Gastrocnemius medialis (tissue), 4 donors: ENCODE measurements at regions not wholly inside any gene's neighbourhood (a gene's known extent, or its start where the extent isn't known, plus 50 kb on each side); places are given as distances from the start of the nearest gene placed in this dataset.

Experiments used
- ATAC-seq, 2 donors: fragments of 150-250 bp; one replicate each; pipeline ENCODE4 v1.9.1; 2016
- DNase-seq, 2 donors: peaks; one replicate each; pipeline ENCODE4 v3.0.0-alpha.2; 2019
- H3K27ac ChIP-seq, 4 donors: fragments of 200-600 bp; sonication (generic); 1 replicate in 1 of 4; 2 replicates in 3 of 4; pipeline ENCODE4 v1.5.1; 2016 to 2018; ENCODE audit warnings: mild to moderate bottlenecking in 2 of 4, moderate library complexity in 1 of 4
- H3K27me3 ChIP-seq, 3 donors: fragments of 200-600 bp; sonication (generic) in 2 of 3; 1 replicate in 1 of 3; 2 replicates in 2 of 3; pipeline versions ENCODE4 v1.5.1 to v1.6.0; 2016 to 2019; ENCODE audit warnings: mild to moderate bottlenecking in 1 of 3, moderate library complexity in 1 of 3
- H3K36me3 ChIP-seq, 2 donors: fragments of 200-600 bp; sonication (generic) in 1 of 2; one replicate each; pipeline ENCODE4 v1.5.1; 2017 to 2018
- H3K4me1 ChIP-seq, 2 donors: fragments of 200-600 bp; sonication (generic) in 1 of 2; one replicate each; pipeline ENCODE4 v1.5.1; 2016 to 2017; ENCODE audit warnings: mild to moderate bottlenecking in 2 of 2
- H3K4me3 ChIP-seq, 4 donors: fragments of 200-600 bp; sonication (generic) in 3 of 4; 1 replicate in 1 of 4; 2 replicates in 3 of 4; pipeline ENCODE4 v1.5.1; 2016 to 2019; ENCODE audit warnings: mild to moderate bottlenecking in 2 of 4
- H3K9me3 ChIP-seq, 3 donors: fragments of 200-600 bp; sonication (generic) in 2 of 3; 1 replicate in 1 of 3; 2 replicates in 2 of 3; pipeline ENCODE4 v1.5.1; 2016 to 2019
- POLR2A ChIP-seq, 2 donors: fragments of 450-650 bp; IDR thresholded peaks; one replicate each; pipeline ENCODE4 v1.6.1; 2017; ENCODE audit warnings: antibody characterized with exemption in 2 of 2, mild to moderate bottlenecking in 2 of 2, moderate library complexity in 2 of 2
- in situ Hi-C, 4 donors: fragments of 200-750 bp; cut with MboI; loops; one replicate each; pipeline versions ENCODE4 v1.15.0 to v1.8.0; 2017; ENCODE audit warnings: low sequenced_read_pairs in 4 of 4
- intact Hi-C: fragments of 100-400 bp; cut with DNase I; formaldehyde crosslinking; loops from one replicate; pipeline ENCODE4 v1.15.1; 2023; ENCODE audit warnings: low total_unique reads
- TF ChIP-seq, protein P1 (sequence below), 5 experiments: fragments of 450-650 bp in 3 of 5; fragments of 200-600 bp in 2 of 5; sonication (generic) in 2 of 5; IDR thresholded peaks in 4 of 5; conservative IDR thresholded peaks in 1 of 5; 1 replicate in 4 of 5; 2 replicates in 1 of 5; pipeline ENCODE4 v1.5.1; 2016 to 2019; ENCODE audit warnings: antibody characterized with exemption in 5 of 5, mild to moderate bottlenecking in 3 of 5, moderate library complexity in 3 of 5

DNA sequence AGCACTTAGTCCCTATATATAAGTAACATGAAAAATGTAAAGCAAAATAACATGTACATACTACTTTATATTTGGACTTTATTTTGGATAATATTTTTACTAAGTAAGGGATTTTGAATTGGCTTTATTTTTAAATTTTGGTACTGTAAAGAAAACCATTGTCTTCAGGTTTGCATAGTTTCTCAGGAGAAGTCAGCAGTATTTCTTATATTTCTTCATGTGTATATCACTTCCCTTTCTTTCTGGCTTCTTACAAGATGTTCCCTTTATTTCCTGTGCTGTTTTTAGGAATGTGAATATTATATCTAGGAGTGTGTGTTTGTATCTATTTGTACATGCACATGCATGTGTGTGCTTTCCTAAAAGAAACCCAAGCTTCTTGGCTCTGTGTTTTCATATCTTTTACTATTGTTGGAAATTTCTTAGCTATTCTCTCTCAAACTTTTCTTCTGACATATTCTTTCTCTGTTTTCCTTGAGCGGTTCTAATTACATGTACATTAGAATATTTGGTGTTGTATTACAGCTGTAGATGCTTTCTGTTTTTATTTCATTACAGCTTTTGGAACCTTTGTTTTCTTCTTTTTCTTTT lies 1549.7 kb upstream of the ACVR2A start:
- ATAC-seq, result no peak
- no peak for TF ChIP-seq POLR2A (IDR thresholded peaks at IDR 0.05)
- TF ChIP-seq, protein P1, sequence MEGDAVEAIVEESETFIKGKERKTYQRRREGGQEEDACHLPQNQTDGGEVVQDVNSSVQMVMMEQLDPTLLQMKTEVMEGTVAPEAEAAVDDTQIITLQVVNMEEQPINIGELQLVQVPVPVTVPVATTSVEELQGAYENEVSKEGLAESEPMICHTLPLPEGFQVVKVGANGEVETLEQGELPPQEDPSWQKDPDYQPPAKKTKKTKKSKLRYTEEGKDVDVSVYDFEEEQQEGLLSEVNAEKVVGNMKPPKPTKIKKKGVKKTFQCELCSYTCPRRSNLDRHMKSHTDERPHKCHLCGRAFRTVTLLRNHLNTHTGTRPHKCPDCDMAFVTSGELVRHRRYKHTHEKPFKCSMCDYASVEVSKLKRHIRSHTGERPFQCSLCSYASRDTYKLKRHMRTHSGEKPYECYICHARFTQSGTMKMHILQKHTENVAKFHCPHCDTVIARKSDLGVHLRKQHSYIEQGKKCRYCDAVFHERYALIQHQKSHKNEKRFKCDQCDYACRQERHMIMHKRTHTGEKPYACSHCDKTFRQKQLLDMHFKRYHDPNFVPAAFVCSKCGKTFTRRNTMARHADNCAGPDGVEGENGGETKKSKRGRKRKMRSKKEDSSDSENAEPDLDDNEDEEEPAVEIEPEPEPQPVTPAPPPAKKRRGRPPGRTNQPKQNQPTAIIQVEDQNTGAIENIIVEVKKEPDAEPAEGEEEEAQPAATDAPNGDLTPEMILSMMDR (IDR thresholded peaks at IDR 0.05 in 4 of 5, conservative IDR thresholded peaks at IDR 0.05 in 1 of 5), result no peak
- no peaks in the 10 kb centered on the region for H3K4me1 ChIP-seq
- intact Hi-C loops (no loop called here), in situ Hi-C loops (no loop called here)
- H3K36me3 ChIP-seq, result no peaks in the 10 kb centered on the region
- H3K4me3 ChIP-seq, result no peak overlapping the region
- no peak for DNase-seq
- no peaks in the 10 kb centered on the region for H3K27me3 ChIP-seq
- H3K9me3 ChIP-seq, result no peaks in the 10 kb centered on the region
- H3K27ac ChIP-seq, result no peak overlapping the region

GRCh38 chr2:146287281-146287680 lies 1557.5 kb upstream of the ACVR2A start:
- Histone ChIP-seq H3K36me3 (no peaks in the 10 kb centered on the region), H3K27ac (no peak overlapping the region), H3K27me3 (no peaks in the 10 kb centered on the region), H3K9me3 (no peaks in the 10 kb centered on the region), H3K4me1 (no peaks in the 10 kb centered on the region), H3K4me3 (no peak overlapping the region)
- TF ChIP-seq, protein P1 (IDR thresholded peaks at IDR 0.05 in 4 of 5, conservative IDR thresholded peaks at IDR 0.05 in 1 of 5), result no peak
- no peak for TF ChIP-seq POLR2A (IDR thresholded peaks at IDR 0.05)
- in situ Hi-C loops (no loop called here), intact Hi-C loops (no loop called here)
- DNase-seq, result no peak
- ATAC-seq, result no peak

- Histone ChIP-seq H3K27me3 (no peaks in the 10 kb centered on the region), H3K36me3 (no peaks in the 10 kb centered on the region), H3K27ac (no peak overlapping the region), H3K4me1 (no peaks in the 10 kb centered on the region), H3K9me3 (no peaks in the 10 kb centered on the region), H3K4me3 (no peak overlapping the region)
- intact Hi-C loops (no loop called here), in situ Hi-C loops (no loop called here)
- TF ChIP-seq, protein P1 (IDR thresholded peaks at IDR 0.05 in 4 of 5, conservative IDR thresholded peaks at IDR 0.05 in 1 of 5), result no peak
- TF ChIP-seq POLR2A (IDR thresholded peaks at IDR 0.05), result no peak
- ATAC-seq, result no peak
- no peak for DNase-seq
Measured at GRCh38 chr2:146278881-146279280, 1565.9 kb upstream of the ACVR2A start.

DNA sequence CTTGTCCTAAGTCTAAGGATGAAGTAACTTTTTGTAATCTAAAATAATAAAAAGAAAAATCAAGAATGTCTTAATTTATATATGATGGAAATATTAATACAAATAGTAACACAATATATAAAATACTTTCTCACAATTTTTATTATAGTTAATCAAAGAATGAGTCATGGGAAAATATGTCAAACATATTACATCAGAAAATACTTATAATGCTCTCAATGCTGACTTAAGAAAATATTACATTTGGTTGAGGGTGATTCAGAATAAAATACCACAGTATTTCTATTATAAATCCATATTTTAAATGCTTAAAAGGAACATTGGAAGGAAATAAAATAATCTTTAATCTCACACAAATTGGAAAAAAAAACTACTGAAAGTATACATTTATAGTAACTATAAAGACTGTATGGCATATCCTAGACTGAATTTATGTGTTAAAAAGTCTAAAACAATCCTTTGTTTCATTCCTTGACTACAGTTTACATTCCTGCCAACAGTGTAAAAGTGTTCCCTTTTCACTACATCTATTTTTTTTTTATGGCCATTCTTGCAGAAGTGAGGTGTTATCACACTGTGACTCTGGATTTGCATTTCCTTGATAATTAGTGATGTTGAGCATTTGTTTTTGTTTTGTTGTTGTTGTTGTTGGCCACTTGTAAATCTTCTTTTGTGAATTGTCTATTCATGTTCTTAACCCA lies 1573.5 kb upstream of the ACVR2A start:
- no peaks in the 10 kb centered on the region for H3K9me3 ChIP-seq
- no peak overlapping the region for H3K4me3 ChIP-seq
- DNase-seq (no peak), ATAC-seq (no peak)
- TF ChIP-seq, protein P1 (IDR thresholded peaks at IDR 0.05 in 4 of 5, conservative IDR thresholded peaks at IDR 0.05 in 1 of 5), result no peak
- TF ChIP-seq POLR2A (IDR thresholded peaks at IDR 0.05), result no peak
- H3K27me3 ChIP-seq, result no peaks in the 10 kb centered on the region
- no peaks in the 10 kb centered on the region for H3K4me1 ChIP-seq
- H3K27ac ChIP-seq, result no peak overlapping the region
- no peaks in the 10 kb centered on the region for H3K36me3 ChIP-seq
- in situ Hi-C loops, result no loop called here
- intact Hi-C loops, result no loop called here
